ENCODE measurements at regions not wholly inside any gene's neighbourhood (a gene's known extent, or its start where the extent isn't known, plus 50 kb on each side); places are given as distances from the start of the nearest gene placed in this dataset.

- H3K9me3 ChIP-seq (replicated peaks; ENCODE audit: insufficient read depth, low read length), result no peaks in the 10 kb centered on the region
- TF ChIP-seq CTCF (IDR thresholded peaks at IDR 0.05; ENCODE audit: low read length), result no peak
- TF ChIP-seq EZH2 (optimal IDR thresholded peaks at IDR 0.05; ENCODE audit: low read depth, low read length), result no peak
- TF ChIP-seq EZH2phosphoT487 (IDR thresholded peaks at IDR 0.05; ENCODE audit: low read length), result no peak
- H4K20me1 ChIP-seq (ENCODE audit: insufficient read depth, low read length), result no peaks in the 10 kb centered on the region
- H3K27ac ChIP-seq (ENCODE audit: low read length), result no peak overlapping the region
- no peak for DNase-seq
- H3K36me3 ChIP-seq (replicated peaks; ENCODE audit: insufficient read depth, low read length), result no peaks in the 10 kb centered on the region
- no peaks in the 10 kb centered on the region for H3K4me1 ChIP-seq (ENCODE audit: low read length)
- H3K9ac ChIP-seq (ENCODE audit: low read length), result no peak overlapping the region
- no peak overlapping the region for H3K4me2 ChIP-seq (ENCODE audit: low read depth, low read length)
- H3K79me2 ChIP-seq (ENCODE audit: low read length), result no peaks in the 10 kb centered on the region
- no peak overlapping the region for H3K4me3 ChIP-seq (ENCODE audit: low read length)
- no peaks in the 10 kb centered on the region for H3K27me3 ChIP-seq (replicated peaks; ENCODE audit: insufficient read depth, low read length)
- H2AFZ ChIP-seq (ENCODE audit: low read length), result no peak overlapping the region
- H3K9me2 ChIP-seq (replicated peaks; ENCODE audit: insufficient read depth, low read length), result no peaks in the 10 kb centered on the region
- no peaks in the 10 kb centered on the region for H3F3A ChIP-seq (ENCODE audit: insufficient read depth, low read length)
Observed at GRCh38 chr9:119537138-119537537, 167.9 kb upstream of the BRINP1 start.

GRCh38 chr9:119533504-119533903 is 164.3 kb upstream of the BRINP1 start:
- H3K79me2 ChIP-seq (ENCODE audit: low read length), result no peaks in the 10 kb centered on the region
- no peaks in the 10 kb centered on the region for H3K9me2 ChIP-seq (replicated peaks; ENCODE audit: insufficient read depth, low read length)
- H3K27me3 ChIP-seq (replicated peaks; ENCODE audit: insufficient read depth, low read length), result no peaks in the 10 kb centered on the region
- H3K9ac ChIP-seq (ENCODE audit: low read length), result no peak overlapping the region
- H3K4me2 ChIP-seq (ENCODE audit: low read depth, low read length), result no peak overlapping the region
- no peak overlapping the region for H3K4me3 ChIP-seq (ENCODE audit: low read length)
- DNase-seq, result no peak
- no peaks in the 10 kb centered on the region for H3K36me3 ChIP-seq (replicated peaks; ENCODE audit: insufficient read depth, low read length)
- no peaks in the 10 kb centered on the region for H3K4me1 ChIP-seq (ENCODE audit: low read length)
- no peaks in the 10 kb centered on the region for H4K20me1 ChIP-seq (ENCODE audit: insufficient read depth, low read length)
- no peaks in the 10 kb centered on the region for H3K9me3 ChIP-seq (replicated peaks; ENCODE audit: insufficient read depth, low read length)
- H3F3A ChIP-seq (ENCODE audit: insufficient read depth, low read length), result no peaks in the 10 kb centered on the region
- no peak overlapping the region for H2AFZ ChIP-seq (ENCODE audit: low read length)
- H3K27ac ChIP-seq (ENCODE audit: low read length), result no peak overlapping the region
- TF ChIP-seq EZH2 (optimal IDR thresholded peaks at IDR 0.05; ENCODE audit: low read depth, low read length) (no peak), EZH2phosphoT487 (IDR thresholded peaks at IDR 0.05; ENCODE audit: low read length) (no peak), CTCF (IDR thresholded peaks at IDR 0.05; ENCODE audit: low read length) (no peak)

- Histone ChIP-seq H2AFZ (ENCODE audit: low read length) (no peak overlapping the region), H3K9me2 (replicated peaks; ENCODE audit: insufficient read depth, low read length) (no peaks in the 10 kb centered on the region), H3K9ac (ENCODE audit: low read length) (no peak overlapping the region), H3K27me3 (replicated peaks; ENCODE audit: insufficient read depth, low read length) (no peaks in the 10 kb centered on the region), H3K9me3 (replicated peaks; ENCODE audit: insufficient read depth, low read length) (no peaks in the 10 kb centered on the region), H3F3A (ENCODE audit: insufficient read depth, low read length) (no peaks in the 10 kb centered on the region), H3K4me3 (ENCODE audit: low read length) (no peak overlapping the region), H3K79me2 (ENCODE audit: low read length) (no peaks in the 10 kb centered on the region), H3K36me3 (replicated peaks; ENCODE audit: insufficient read depth, low read length) (no peaks in the 10 kb centered on the region), H3K27ac (ENCODE audit: low read length) (no peak overlapping the region), H3K4me1 (ENCODE audit: low read length) (no peaks in the 10 kb centered on the region), H4K20me1 (ENCODE audit: insufficient read depth, low read length) (no peaks in the 10 kb centered on the region), H3K4me2 (ENCODE audit: low read depth, low read length) (no peak overlapping the region)
- TF ChIP-seq EZH2phosphoT487 (IDR thresholded peaks at IDR 0.05; ENCODE audit: low read length) (no peak), EZH2 (optimal IDR thresholded peaks at IDR 0.05; ENCODE audit: low read depth, low read length) (no peak), CTCF (IDR thresholded peaks at IDR 0.05; ENCODE audit: low read length) (no peak)
- no peak for DNase-seq
Observed at GRCh38 chr9:119526698-119527097, 157.5 kb upstream of the BRINP1 start.

Measured in MM.1S (cell line).